SK-N-MC (cell line): ENCODE measurements at regions not wholly inside any gene's neighbourhood (a gene's known extent, or its start where the extent isn't known, plus 50 kb on each side); places are given as distances from the start of the nearest gene placed in this dataset.
"Not testable (repeated sequence)": the region's sequence is repeated elsewhere in the genome, so short reads cannot be mapped to it uniquely, and the experiment has no call there.

Source experiments
- DNase-seq: peaks from one replicate; pipeline ENCODE4 v3.0.0-alpha.2; 2011; ENCODE audit warnings: low read depth, low spot score
- H3K27ac ChIP-seq: fragments of 200-600 bp; sonication (generic); 2 replicates; pipeline ENCODE4 v1.5.1; 2016; ENCODE audit warnings: mixed run types
- H3K36me3 ChIP-seq: fragments of 200-600 bp; sonication (generic); 2 replicates; pipeline ENCODE4 v1.6.1; 2017; ENCODE audit warnings: antibody characterized with exemption, low read length, mixed read lengths; ENCODE audit not compliant: insufficient read depth
- H3K4me3 ChIP-seq: fragments of 200-600 bp; sonication (generic); 2 replicates; pipeline ENCODE4 v1.5.1; 2016
- H3K9ac ChIP-seq: fragments of 200-600 bp; sonication (generic); 2 replicates; pipeline ENCODE4 v1.8.0; 2017; ENCODE audit warnings: mixed run types, mixed read lengths; ENCODE audit not compliant: insufficient read length
- H3K9me3 ChIP-seq: fragments of 200-600 bp; sonication (generic); 2 replicates; pipeline ENCODE4 v1.6.1; 2017; ENCODE audit warnings: low read depth, mild to moderate bottlenecking, antibody characterized with exemption, low read length, moderate library complexity, mixed read lengths
- EZH2 ChIP-seq: fragments of 200-600 bp; sonication (generic); IDR thresholded peaks from one replicate; pipeline ENCODE4 v1.6.1; 2017; ENCODE audit warnings: antibody characterized with exemption
- FOXP2 ChIP-seq: optimal IDR thresholded peaks from 2 replicates; pipeline ENCODE3; 2011; ENCODE audit warnings: mild to moderate bottlenecking, moderate library complexity; ENCODE audit not compliant: insufficient read depth; ENCODE audit errors: extremely low read length, control extremely low read depth
- POLR2AphosphoS5 ChIP-seq: IDR thresholded peaks from 2 replicates; pipeline ENCODE4 v1.6.1; 2012; ENCODE audit warnings: mild to moderate bottlenecking, low read depth, low read length, borderline replicate concordance

DNA sequence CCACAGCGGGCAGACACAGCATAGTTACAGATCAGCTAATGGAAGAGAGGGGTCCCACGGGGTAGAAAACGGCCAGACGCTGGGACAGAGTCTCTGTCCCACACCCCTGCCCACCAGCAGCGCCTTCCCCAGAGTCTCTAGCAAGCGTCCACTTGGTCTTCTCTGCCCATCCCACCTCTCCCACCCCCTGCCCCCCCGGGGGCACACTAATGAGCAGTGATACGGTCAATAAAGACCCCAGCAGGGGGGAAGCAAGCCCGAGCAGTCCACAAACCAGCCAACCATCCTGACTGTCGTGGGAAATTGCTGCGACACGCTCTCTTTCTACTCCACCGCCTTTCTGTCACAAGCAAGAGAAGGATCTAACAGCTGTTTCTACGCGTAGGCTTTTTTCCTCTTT, 374.7 kb downstream of the NPHP4 start:
- no peak for TF ChIP-seq POLR2AphosphoS5
- TF ChIP-seq EZH2 = no peak
- TF ChIP-seq FOXP2 = no peak
- no peak overlapping the region for H3K9ac ChIP-seq
- H3K4me3 ChIP-seq = no peak overlapping the region
- H3K36me3 ChIP-seq = no peaks in the 10 kb centered on the region
- no peak for DNase-seq
- H3K27ac ChIP-seq = no peak overlapping the region
- no peaks in the 10 kb centered on the region for H3K9me3 ChIP-seq

DNA sequence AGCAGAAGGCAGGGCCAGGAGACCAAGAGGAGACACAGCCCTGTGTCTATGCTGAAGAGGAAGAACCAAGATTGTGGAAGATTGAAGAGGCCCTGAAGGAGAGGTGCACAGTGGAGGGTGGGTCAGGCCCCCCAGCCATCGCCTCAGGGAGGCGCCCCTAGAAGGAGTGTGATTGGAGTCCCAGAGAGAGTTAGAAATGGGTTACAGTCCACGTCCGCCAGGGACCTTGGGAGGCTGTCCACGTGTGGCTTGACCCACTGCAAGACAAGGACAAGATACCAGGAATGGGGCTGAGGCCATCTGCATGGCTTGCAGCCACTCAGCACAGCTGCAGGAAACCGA, 375.1 kb downstream of the NPHP4 start:
- DNase-seq = no peak
- no peak overlapping the region for H3K9ac ChIP-seq
- TF ChIP-seq POLR2AphosphoS5 (no peak), FOXP2 (no peak), EZH2 (no peak)
- H3K27ac ChIP-seq = no peak overlapping the region
- no peak overlapping the region for H3K4me3 ChIP-seq
- no peaks in the 10 kb centered on the region for H3K9me3 ChIP-seq
- H3K36me3 ChIP-seq = no peaks in the 10 kb centered on the region

DNA sequence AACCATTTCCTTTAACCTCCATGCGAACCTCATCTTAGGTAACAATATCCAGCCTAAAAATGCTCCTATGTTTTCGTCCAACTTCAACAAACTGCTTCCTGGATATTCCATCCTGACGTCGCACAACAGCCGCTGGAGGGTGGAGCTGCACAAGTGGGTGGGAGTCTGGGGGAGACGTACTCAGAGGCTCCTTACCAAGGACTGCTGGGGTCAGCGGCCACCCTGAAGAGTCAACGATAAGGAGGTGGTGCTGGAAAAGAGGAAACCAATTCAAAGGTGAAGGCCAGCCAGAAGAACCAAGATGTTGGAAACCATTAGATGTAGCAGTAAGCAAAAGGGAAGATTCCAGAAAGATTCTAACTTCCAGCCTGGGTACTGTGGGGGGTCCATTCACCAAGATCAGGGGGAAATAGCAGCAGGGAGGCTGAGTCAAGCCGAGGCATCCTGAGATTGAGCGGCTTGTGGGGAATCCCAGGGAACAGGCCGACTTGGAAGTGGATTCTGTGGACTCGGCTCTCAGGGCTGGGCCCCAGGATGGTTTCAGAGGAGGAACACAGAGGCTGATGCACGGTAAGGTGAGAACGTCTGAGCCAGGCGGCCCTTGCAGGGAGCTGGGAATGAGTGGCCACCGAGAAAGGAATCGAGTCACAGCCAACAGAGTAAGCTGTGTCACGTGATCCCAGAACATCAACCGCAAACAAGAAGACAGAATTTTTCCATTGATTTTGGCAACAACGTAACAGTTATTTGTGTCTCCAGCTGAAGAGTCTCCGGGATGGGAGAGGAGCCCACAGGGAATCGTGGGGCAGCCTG, 375.7 kb downstream of the NPHP4 start:
- Histone ChIP-seq H3K4me3 (no peak overlapping the region), H3K27ac (no peak overlapping the region)

DNA sequence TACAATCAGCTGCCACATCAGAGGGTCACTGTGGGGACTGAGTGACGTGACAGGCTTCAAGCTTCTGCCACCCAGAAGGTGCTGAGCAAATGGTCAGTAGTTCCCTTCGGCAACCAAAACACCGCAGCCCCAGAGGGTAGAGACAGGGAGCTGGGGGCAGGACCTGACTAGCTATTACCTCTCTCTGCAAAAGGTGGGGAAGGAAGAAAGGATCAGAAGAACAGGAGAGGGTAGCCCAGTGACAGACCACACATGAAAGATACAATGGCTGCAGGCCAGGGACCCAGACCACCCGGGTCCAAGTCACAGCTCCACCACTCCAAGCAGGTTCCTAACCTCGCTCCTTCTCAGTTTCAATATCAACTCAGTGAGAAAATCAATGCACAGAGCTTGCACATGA, 377.1 kb downstream of the NPHP4 start:
- no peak for DNase-seq
- TF ChIP-seq EZH2 (no peak), POLR2AphosphoS5 (no peak), FOXP2 (no peak)
- no peak overlapping the region for H3K9ac ChIP-seq
- no peak overlapping the region for H3K27ac ChIP-seq
- H3K4me3 ChIP-seq = no peak overlapping the region
- H3K9me3 ChIP-seq = no peaks in the 10 kb centered on the region
- H3K36me3 ChIP-seq = no peaks in the 10 kb centered on the region

More for the DNA sequence above, 375.7 kb downstream of the NPHP4 start:
- no peaks in the 10 kb centered on the region for H3K36me3 ChIP-seq
- DNase-seq = no peak
- H3K9me3 ChIP-seq = no peaks in the 10 kb centered on the region
- H3K9ac ChIP-seq = no peak overlapping the region
- TF ChIP-seq FOXP2 (no peak), POLR2AphosphoS5 (no peak), EZH2 (no peak)

DNA sequence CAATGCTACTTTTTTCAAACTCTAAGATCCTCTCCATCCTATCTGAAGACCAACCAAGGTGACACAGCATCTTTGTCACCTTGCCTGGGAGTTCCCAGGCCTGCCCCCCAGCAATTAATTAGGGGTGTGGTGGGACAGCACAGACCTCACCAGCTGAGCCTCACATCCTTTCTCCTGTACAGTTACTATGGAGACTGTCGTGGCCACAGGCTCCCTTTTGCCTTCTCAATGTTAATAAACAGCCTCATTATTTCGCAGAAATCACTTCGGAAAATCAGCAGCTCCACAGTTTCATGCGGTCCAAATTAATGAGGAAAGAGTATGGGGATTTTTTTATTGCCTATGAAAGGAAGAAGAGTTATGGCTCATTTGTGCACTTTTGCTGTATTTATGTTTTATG, 378.3 kb downstream of the NPHP4 start:
- TF ChIP-seq POLR2AphosphoS5 (no peak), FOXP2 (no peak), EZH2 (no peak)
- no peak for DNase-seq
- Histone ChIP-seq H3K9me3 (no peaks in the 10 kb centered on the region), H3K36me3 (no peaks in the 10 kb centered on the region), H3K4me3 (no peak overlapping the region), H3K27ac (no peak overlapping the region), H3K9ac (no peak overlapping the region)

DNA sequence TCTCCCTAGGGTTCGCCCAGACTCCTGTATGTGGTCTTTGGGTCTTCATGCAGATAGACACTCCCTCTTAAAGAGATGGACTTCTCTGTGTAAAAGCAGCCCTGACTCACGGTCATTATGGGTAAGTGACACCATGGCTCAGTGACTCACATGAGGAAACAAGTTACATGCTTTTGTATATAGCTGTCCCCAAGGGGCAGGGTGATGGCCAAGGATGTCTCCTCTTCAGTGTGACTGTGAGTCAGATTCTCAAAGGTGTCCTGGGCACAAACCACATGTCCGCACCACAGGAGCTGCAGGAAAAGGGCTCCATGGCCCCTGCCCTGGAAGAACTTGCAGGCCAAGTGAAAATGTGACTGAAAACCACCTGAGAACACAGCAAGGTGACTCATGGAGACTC, 380.4 kb downstream of the NPHP4 start:
- TF ChIP-seq POLR2AphosphoS5 = no peak
- TF ChIP-seq FOXP2 = no peak
- TF ChIP-seq EZH2 = no peak
- no peak overlapping the region for H3K9ac ChIP-seq
- H3K36me3 ChIP-seq = no peaks in the 10 kb centered on the region
- no peak overlapping the region for H3K4me3 ChIP-seq
- no peak for DNase-seq
- no peak overlapping the region for H3K27ac ChIP-seq
- no peaks in the 10 kb centered on the region for H3K9me3 ChIP-seq

DNA sequence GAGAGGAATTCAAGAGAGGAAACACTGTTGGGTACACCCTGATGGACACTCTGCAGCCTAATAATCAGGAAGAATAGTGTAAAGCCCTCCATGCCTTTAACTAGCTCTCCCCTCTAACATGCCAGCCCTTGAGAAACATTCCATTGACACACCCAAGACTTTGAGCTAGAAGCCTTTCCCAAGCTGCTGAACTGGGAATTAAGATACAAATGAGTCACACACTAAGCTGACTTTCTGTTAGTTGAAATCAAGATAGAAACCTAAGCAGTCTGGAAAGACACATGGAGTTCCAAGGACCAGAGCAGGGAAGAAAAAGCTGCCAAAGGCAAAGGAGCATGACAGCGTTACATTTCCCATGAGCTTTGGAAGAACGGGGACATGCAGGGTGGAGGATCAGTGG, 380.8 kb downstream of the NPHP4 start:
- TF ChIP-seq FOXP2 = no peak
- no peak for TF ChIP-seq POLR2AphosphoS5
- TF ChIP-seq EZH2 = no peak
- Histone ChIP-seq H3K9ac (no peak overlapping the region), H3K9me3 (no peaks in the 10 kb centered on the region), H3K4me3 (no peak overlapping the region), H3K27ac (no peak overlapping the region), H3K36me3 (no peaks in the 10 kb centered on the region)
- DNase-seq = no peak

DNA sequence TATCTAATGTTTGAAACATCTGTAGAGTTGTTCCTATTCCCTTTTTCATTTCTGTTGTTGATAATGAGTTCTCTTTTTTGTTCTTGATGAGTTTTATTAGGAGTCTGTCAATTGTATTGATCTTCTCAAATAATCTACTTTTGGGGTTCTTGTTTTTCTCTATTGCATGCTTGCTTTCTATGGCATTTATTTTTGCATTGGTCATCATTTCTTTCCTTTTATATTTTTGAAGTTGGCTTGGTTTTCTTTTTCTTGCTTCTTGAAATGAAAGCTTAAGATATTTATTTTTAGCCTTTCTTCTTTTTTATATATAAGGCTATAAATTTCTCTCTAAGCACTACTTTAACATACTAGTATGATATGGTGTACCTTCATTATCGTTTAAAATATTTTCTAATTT, 381.8 kb downstream of the NPHP4 start:
- Histone ChIP-seq H3K4me3 (no peak overlapping the region), H3K9me3 (no peaks in the 10 kb centered on the region), H3K27ac (no peak overlapping the region), H3K9ac (no peak overlapping the region), H3K36me3 (no peaks in the 10 kb centered on the region)
- TF ChIP-seq EZH2 (no peak), FOXP2 (no peak), POLR2AphosphoS5 (no peak)
- no peak for DNase-seq

DNA sequence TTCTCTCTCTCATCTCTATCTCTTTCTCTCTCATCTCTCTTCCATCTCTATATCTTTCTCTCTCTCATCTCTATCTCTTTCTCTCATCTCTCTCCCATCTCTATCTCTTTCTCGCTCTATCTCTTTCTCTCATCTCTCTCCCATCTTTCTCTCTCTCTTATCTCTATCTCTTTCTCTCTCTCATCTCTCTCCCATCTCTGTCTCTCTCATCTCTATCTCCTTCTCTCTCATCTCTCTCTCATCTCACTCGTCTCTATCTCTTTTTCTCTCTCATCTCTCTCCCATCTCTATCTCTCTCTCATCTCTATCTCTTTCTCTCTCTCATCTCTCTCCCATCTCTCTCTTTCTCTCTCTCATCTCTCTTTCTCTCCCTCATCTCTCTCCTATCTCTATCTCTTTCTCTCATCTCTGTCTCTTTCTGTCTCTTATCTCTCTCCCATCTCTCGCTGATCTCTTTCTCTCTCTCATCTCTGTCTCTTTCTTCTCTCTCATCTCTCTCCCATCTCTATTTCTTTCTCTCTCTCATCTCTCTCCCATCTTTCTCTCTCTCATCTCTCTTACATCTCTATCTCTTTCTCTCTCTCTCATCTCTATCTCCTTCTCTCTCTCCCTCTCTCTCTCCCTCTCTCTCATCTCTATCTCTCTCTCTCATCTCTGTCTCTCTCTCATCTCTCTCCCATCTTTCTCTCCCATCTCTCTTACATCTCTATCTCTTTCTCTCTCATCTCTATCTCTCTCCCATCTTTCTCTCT, 388.7 kb downstream of the NPHP4 start:
- DNase-seq = no peak
- H3K9ac ChIP-seq = no peak overlapping the region
- no peak overlapping the region for H3K27ac ChIP-seq
- H3K9me3 ChIP-seq = no peaks in the 10 kb centered on the region
- TF ChIP-seq EZH2 (no peak), FOXP2 (no peak)
- no peaks in the 10 kb centered on the region for H3K36me3 ChIP-seq
- H3K4me3 ChIP-seq = no peak overlapping the region

DNA sequence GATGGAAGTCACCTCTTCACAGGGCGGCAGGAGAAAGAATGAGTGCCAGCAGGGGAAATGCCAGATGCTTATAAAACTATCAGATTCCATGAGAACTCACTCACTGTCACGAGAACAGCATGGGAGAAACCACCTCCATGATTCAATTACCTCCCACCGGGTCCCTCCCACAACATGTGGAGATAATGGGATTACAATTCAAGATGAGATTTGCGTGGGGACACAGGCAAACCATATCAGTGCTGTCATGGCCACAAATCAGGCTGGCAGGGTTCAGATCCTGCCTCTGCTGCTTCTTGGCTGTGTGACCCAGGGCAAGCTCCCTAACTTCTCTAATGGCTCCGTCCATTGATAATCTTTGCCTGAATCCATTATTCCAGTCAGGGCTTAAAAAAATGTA, 389.5 kb downstream of the NPHP4 start:
- DNase-seq, H3K36me3 ChIP-seq, H3K4me3 ChIP-seq, H3K27ac ChIP-seq, H3K9me3 ChIP-seq, H3K9ac ChIP-seq: not testable (repeated sequence)
